Endothelial cell of umbilical vein (primary cell): ENCODE measurements at regions not wholly inside any gene's neighbourhood (a gene's known extent, or its start where the extent isn't known, plus 50 kb on each side); places are given as distances from the start of the nearest gene placed in this dataset.

Source experiments
- CTCF ChIP-seq, 2 donors: IDR thresholded peaks; 1 replicate in 1 of 2; 2 replicates in 1 of 2; pipeline ENCODE4 v1.5.1; 2011; ENCODE audit warnings: low read length in 2 of 2, mild to moderate bottlenecking in 2 of 2, moderate library complexity in 2 of 2, control low read depth in 1 of 2, inconsistent platforms in 1 of 2, low read depth in 1 of 2; ENCODE audit not compliant: insufficient read depth in 1 of 2; ENCODE audit errors: extremely low read depth in 1 of 2
- EZH2 ChIP-seq: IDR thresholded peaks from 2 replicates; pipeline ENCODE4 v1.6.1; 2012; ENCODE audit warnings: borderline replicate concordance, low read depth, mild to moderate bottlenecking, moderate library complexity, low read length, inconsistent platforms; ENCODE audit not compliant: severe bottlenecking
- JUN ChIP-seq: IDR thresholded peaks from 2 replicates; pipeline ENCODE4 v1.6.1; 2011; ENCODE audit warnings: borderline replicate concordance, low read depth; ENCODE audit not compliant: insufficient read length, insufficient read depth
- MAX ChIP-seq: IDR thresholded peaks from 2 replicates; pipeline ENCODE4 v1.6.1; 2011; ENCODE audit not compliant: insufficient read depth, insufficient read length
- POLR2A ChIP-seq: IDR thresholded peaks from 2 replicates; pipeline ENCODE4 v1.6.1; 2012; ENCODE audit warnings: low read depth, mild to moderate bottlenecking, control low read depth, low read length
- POLR2AphosphoS5 ChIP-seq: IDR thresholded peaks from 2 replicates; pipeline ENCODE4 v1.6.1; 2012; ENCODE audit warnings: low read depth, mild to moderate bottlenecking, control low read depth, low read length, moderate library complexity; ENCODE audit not compliant: insufficient read depth

GRCh38 chr3:145798007-145798406 is 363.0 kb downstream of the PLOD2 start:
- TF ChIP-seq CTCF (IDR thresholded peaks at IDR 0.05; ENCODE audit: extremely low read depth in 1 of 2, insufficient read depth in 1 of 2, low read depth in 1 of 2, low read length in 2 of 2) (no peak), POLR2A (no peak), POLR2AphosphoS5 (no peak), MAX (no peak), EZH2 (no peak), JUN (no peak)
